HG03354 (cell line): ENCODE measurements at regions not wholly inside any gene's neighbourhood (a gene's known extent, or its start where the extent isn't known, plus 50 kb on each side); places are given as distances from the start of the nearest gene placed in this dataset.
A peak's percentile ranks its signal among the peaks of the same experiment; 100 is the strongest.
"Not testable (repeated sequence)": the region's sequence is repeated elsewhere in the genome, so short reads cannot be mapped to it uniquely, and the experiment has no call there.

ENCODE experiments used
- ATAC-seq: cut with Tn5 transposase; IDR thresholded peaks from one replicate; pipeline ENCODE4 v1.9.1; 2021; ENCODE audit warnings: mild to moderate bottlenecking; ENCODE audit not compliant: unreplicated experiment, poor library complexity, severe bottlenecking

GRCh38 chr5:74469234-74469994 lies 171.1 kb downstream of the ENC1 start:
- ATAC-seq: no peak

- no peak for ATAC-seq
Measured at GRCh38 chr5:74468421-74468820, 172.1 kb downstream of the ENC1 start.

- no peak for ATAC-seq
Measured at GRCh38 chr5:74465724-74466123, 174.8 kb downstream of the ENC1 start.

- ATAC-seq: no peak
Measured at GRCh38 chr5:74464512-74465209, 175.9 kb downstream of the ENC1 start.

- ATAC-seq: no peak
Measured at GRCh38 chr5:74462356-74462755, 178.2 kb downstream of the ENC1 start.

GRCh38 chr5:74461251-74461650 lies 179.3 kb downstream of the ENC1 start:
- no peak for ATAC-seq

DNA sequence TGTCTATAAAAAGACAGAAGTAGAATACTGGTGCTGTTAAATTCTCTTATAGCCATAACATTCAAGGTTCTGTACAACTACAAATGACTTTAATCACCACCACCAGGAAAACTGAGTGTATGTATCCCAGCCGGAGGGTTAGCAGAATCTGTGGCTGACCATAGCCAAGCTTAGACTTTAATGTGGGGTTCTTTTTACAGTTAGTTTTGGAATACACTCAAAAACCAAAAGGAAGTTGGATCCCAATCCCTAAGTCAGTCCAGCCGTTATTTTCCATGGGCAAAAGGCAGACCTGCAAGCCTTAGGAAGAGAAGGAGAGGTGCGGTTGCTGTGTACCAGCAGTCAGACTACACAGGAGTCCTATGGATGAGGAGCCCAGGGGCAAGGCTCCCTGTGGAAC lies 179.8 kb downstream of the ENC1 start:
- no peak for ATAC-seq

- no peak for ATAC-seq
Measured at GRCh38 chr5:74459984-74460383, 180.5 kb downstream of the ENC1 start.

GRCh38 chr5:74457876-74458275 lies 182.7 kb downstream of the ENC1 start:
- ATAC-seq: no peak

GRCh38 chr5:74454263-74455030 lies 186.1 kb downstream of the ENC1 start:
- ATAC-seq: no peak

DNA sequence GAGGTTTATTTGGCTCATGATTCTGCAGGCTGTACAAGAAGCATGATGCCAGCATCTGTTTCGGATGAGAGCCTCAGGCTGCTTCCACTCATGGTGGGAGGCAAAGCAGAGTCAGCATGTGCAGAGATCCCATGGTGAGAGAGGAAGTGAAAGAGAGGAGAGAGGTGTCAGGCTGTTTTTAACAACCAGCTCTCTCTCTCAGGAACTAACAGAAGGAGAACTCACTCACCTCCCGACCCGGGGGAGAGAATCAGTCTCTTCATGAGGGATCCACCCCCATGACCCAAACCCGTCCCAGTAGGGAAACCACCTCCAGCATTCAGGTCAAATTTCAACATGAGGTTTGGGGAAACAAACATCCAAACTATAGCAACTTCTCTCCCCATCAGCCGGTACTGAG lies 187.7 kb downstream of the ENC1 start:
- no peak for ATAC-seq

DNA sequence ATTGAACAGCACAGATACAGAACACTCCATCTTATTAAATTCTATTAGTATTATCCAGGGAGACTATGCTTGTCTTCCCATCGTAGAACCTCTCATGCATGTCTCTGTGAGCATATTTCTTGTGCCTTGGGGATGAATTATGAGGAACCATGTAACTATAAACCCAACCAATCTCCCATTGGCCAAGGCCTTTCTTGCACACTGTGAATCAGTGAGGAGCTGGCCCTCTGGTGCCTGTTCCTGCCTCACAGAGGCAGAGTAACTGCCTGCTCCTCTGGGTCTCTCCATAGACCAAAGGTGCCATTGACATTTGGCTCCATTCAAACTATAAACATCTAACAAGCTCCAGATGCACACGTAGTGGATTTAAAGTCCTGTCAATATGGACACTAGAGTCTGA lies 190.4 kb downstream of the ENC1 start:
- ATAC-seq: no peak

DNA sequence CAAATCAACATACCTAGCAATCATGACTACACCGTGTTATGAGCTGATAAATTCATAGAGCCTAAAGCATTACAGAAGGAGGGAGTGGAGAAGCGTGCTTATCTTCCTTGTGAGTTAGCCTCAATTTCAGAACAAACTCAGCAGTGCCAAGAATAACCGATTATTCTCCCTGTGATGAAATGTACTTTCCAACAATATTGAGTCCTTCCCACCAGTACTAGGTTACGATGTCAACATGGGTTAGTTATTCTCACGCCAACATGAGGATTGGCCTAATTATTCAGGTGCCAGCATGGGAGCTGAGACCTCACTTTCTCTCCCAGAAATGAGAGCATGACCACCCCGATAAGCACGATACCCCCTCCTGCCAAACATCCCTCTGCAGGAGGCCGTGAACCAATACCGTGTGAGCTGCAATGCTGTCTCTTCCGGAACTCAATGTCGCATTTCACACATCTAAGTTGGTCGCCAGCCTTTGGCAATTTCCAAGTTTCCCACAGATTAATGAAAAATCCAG lies 193.7 kb downstream of the ENC1 start:
- ATAC-seq: no peak

GRCh38 chr5:74442466-74442865 lies 198.1 kb downstream of the ENC1 start:
- ATAC-seq: no peak

DNA sequence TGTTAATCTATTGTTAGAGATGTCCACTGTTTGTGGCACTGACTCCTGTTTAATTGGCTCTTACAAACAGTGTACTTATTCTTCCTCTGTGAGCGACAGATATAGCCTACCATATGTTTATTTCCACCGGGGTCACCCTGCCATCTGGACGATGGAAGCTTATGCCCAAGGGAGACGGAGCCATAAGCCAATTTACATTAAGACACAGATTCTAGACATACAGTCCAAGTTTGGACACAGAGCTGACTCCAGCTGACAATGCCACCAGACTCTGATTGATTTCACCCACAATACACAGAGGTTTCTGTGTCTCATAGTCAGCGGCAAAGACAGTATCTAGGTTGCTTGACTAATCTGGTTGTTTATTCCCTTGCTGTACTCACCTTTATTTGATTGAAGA lies 198.9 kb downstream of the ENC1 start:
- no peak for ATAC-seq

DNA sequence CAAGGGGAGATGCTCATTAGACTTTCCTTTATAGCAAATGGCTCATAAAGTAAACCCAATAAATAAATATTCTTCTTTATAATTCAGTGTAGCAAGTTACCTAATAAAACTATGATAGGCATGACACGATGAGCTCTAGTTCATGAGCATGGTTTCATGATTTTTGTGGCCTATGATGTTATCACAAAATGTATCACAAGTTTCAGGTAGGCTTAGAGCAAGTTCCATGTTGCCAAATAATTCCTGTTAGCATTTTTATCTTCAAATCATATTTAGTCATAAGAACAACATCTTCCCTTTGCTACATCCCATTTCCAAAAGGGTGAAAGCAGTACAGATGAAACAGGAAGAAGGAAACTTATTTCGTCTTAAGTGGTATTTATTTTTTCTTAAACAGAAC lies 200.2 kb downstream of the ENC1 start:
- ATAC-seq: no peak

- ATAC-seq: not testable (repeated sequence)
Measured at GRCh38 chr5:74437870-74438269, 202.7 kb downstream of the ENC1 start.

- ATAC-seq: no peak
Measured at GRCh38 chr5:74433896-74434829, 206.4 kb downstream of the ENC1 start.

GRCh38 chr5:74433255-74433895 lies 207.2 kb downstream of the ENC1 start:
- peak; percentile 62 for ATAC-seq
